AG04449 (cell line): ENCODE measurements at regions not wholly inside any gene's neighbourhood (a gene's known extent, or its start where the extent isn't known, plus 50 kb on each side); places are given as distances from the start of the nearest gene placed in this dataset.

Experiments used
- CTCF ChIA-PET: fragments of 350-600 bp; formaldehyde crosslinking; extraction: SDS; loops from one replicate; lab custom pipeline; 2021; ENCODE audit warnings: antibody characterized with exemption; lab: Yijun Ruan, JAX
- POLR2A ChIA-PET: fragments of 400-600, 350-600 bp; formaldehyde crosslinking; extraction: SDS; loops from one replicate; lab custom pipeline; 2020; ENCODE audit warnings: antibody characterized with exemption, inconsistent platforms; lab: Yijun Ruan, JAX
- DNase-seq: peaks from one replicate; pipeline ENCODE4 v3.0.0-alpha.2; 2010; ENCODE audit warnings: low read depth, low spot score
- H3K4me3 ChIP-seq: 2 replicates; pipeline ENCODE4 v1.5.1; 2011; ENCODE audit warnings: low read depth, mild to moderate bottlenecking, control low read depth, low read length
- TF ChIP-seq, protein P1 (sequence below): IDR thresholded peaks from one replicate; pipeline ENCODE4 v1.5.1; 2011; ENCODE audit warnings: mild to moderate bottlenecking, moderate library complexity, low read length, control low read depth, inconsistent platforms; ENCODE audit not compliant: insufficient read depth; ENCODE audit errors: missing control alignments

DNA sequence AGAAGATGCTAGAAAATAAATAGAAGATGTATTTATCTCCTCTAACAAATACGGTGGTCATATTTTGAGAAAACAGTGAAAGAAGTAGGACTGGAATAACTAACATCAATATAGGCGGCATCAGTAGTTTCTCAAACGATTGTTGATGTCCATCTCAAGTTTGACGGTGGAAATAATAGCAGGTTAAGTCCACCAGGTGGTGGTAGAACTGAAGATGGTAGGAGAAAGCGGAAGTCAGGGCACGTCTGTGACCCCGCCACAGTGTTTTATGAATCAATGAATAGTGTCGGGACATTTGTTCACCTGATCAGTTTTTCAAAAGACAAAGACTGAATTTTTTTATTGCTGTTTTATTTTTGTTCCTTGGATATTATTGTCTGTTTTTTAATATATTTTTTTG, 706.4 kb upstream of the SLC10A2 start:
- H3K4me3 ChIP-seq, result no peak overlapping the region
- ChIA-PET POLR2A (no interaction called here), CTCF (no interaction called here)
- no peak for DNase-seq
- TF ChIP-seq, protein P1, sequence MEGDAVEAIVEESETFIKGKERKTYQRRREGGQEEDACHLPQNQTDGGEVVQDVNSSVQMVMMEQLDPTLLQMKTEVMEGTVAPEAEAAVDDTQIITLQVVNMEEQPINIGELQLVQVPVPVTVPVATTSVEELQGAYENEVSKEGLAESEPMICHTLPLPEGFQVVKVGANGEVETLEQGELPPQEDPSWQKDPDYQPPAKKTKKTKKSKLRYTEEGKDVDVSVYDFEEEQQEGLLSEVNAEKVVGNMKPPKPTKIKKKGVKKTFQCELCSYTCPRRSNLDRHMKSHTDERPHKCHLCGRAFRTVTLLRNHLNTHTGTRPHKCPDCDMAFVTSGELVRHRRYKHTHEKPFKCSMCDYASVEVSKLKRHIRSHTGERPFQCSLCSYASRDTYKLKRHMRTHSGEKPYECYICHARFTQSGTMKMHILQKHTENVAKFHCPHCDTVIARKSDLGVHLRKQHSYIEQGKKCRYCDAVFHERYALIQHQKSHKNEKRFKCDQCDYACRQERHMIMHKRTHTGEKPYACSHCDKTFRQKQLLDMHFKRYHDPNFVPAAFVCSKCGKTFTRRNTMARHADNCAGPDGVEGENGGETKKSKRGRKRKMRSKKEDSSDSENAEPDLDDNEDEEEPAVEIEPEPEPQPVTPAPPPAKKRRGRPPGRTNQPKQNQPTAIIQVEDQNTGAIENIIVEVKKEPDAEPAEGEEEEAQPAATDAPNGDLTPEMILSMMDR, result no peak

DNA sequence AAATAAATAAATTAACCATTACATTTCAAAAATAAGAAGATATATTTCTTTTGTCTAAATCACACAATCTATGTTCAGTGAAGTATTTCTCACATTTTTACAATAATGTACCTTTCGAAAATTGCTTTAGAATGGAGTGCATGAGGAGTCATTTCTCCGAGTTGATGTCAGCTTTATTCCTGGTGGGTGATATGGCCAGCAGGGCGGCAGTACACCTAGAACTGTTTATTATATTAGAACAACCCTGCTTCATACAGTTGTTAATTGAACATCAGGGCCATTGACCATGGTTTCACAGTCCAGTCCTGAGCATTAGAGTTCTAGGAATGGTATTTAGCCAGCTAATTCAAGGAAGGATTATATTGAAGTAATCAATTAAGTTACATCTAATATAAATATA, 696.3 kb upstream of the SLC10A2 start:
- no peak for DNase-seq
- H3K4me3 ChIP-seq, result no peak overlapping the region
- ChIA-PET CTCF (no interaction called here), POLR2A (no interaction called here)
- TF ChIP-seq, protein P1, result no peak

DNA sequence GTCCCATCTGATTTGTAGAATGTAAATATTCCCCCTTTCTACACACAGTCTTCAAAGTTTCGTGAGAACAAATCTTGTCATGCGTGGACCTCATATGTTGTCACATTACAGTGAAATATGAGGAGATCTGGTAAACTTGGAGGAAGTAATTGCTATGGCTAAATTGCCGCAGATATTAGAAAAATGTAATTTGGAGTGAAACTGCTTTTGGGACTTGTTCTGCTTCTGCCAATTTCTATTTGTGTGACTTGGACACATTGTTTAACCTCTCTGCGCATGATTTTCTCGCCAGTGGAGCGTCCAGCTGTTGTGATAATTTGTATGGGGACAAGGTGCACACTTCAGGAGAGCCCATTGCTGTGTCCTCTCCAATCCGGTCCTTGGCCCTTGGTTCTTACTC, 693.1 kb upstream of the SLC10A2 start:
- CTCF ChIA-PET, result no interaction called here
- TF ChIP-seq, protein P1, result no peak
- no peak overlapping the region for H3K4me3 ChIP-seq
- no peak for DNase-seq
- POLR2A ChIA-PET, result no interaction called here

DNA sequence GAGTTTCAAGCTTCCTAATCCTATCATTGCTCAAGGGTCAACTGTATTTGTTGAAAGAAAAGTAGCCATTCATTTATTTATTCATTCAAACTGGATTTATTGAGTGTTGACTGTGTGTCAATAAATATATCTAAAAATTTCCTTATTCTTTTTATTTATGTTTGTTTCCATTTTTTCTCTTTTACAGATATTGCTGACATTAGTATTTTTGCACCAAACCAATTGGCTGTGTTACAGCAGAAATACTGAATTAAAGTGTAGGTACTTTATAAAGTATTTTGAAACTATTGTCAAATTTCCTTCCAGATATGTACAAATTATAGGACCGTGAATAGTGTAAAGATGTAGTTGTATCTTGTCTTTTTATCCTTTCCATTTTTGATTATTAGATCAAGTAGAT, 692.0 kb upstream of the SLC10A2 start:
- TF ChIP-seq, protein P1, result no peak
- CTCF ChIA-PET, result no interaction called here
- POLR2A ChIA-PET, result no interaction called here
- no peak for DNase-seq
- H3K4me3 ChIP-seq, result no peak overlapping the region

DNA sequence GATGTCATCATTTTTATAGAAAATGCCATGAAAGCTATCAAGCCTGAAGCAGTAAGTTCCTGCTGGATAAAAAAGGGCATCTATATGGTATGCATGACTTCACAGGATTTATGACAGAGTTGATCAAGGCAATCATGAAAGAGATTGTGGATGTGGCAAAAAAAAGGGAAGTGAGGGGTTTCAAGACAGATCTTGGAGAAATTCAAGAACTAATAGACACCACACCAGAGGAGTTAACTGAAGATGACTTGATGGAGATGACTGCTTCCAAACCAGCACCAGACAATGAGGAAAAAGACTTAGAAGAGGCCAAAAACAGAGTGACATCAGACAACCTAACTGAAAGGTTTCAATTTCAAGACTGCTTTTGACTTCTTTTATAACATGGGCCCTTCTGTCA, 691.1 kb upstream of the SLC10A2 start:
- no peak overlapping the region for H3K4me3 ChIP-seq
- ChIA-PET POLR2A (no interaction called here), CTCF (no interaction called here)
- TF ChIP-seq, protein P1, result no peak
- no peak for DNase-seq

DNA sequence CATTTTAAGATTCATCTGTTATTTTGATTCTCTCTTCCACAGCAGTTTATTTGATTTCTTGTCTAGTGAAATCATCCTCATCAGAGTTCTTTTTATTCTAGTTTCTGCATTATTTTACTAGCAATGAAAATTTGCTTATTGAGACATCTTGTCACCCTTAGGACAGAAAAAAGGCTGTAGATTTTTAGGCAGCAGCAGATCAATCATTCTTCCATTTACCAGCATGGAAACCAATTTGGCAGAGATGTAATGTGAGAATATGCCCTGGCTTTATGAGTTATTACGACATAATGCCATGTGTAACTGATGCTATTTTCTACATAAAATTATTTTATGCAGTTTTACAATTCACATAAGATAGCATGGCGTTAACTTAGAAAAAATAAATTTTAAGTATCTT, 688.6 kb upstream of the SLC10A2 start:
- ChIA-PET CTCF (no interaction called here), POLR2A (no interaction called here)
- no peak for DNase-seq
- TF ChIP-seq, protein P1, result no peak
- no peak overlapping the region for H3K4me3 ChIP-seq
